NCI-H1048 (cell line): ENCODE measurements at regions not wholly inside any gene's neighbourhood (a gene's known extent, or its start where the extent isn't known, plus 50 kb on each side); places are given as distances from the start of the nearest gene placed in this dataset.
"Not testable (repeated sequence)": the region's sequence is repeated elsewhere in the genome, so short reads cannot be mapped to it uniquely, and the experiment has no call there.

Experiments
- DNase-seq: peaks from one replicate; lab custom pipeline; 2025; lab: John Stamatoyannopoulos, UW

GRCh38 chr6:900716-901605, 208.0 kb upstream of the EXOC2 start:
- no peak for DNase-seq

- DNase-seq: no peak
These were observed 204.7 kb upstream of the EXOC2 start for GRCh38 chr6:897528-898207.

GRCh38 chr6:894274-894673, 201.3 kb upstream of the EXOC2 start:
- DNase-seq: no peak

- no peak for DNase-seq
These were observed 198.1 kb upstream of the EXOC2 start for GRCh38 chr6:890995-891394.

- DNase-seq: no peak
These were observed 197.3 kb upstream of the EXOC2 start for GRCh38 chr6:890201-890600.

- DNase-seq: no peak
These were observed 194.8 kb upstream of the EXOC2 start for GRCh38 chr6:887583-888235.

- not testable (repeated sequence) for DNase-seq
These were observed 193.2 kb upstream of the EXOC2 start for GRCh38 chr6:886116-886515.

- DNase-seq: no peak
These were observed 192.2 kb upstream of the EXOC2 start for GRCh38 chr6:885051-885590.

GRCh38 chr6:884570-884969, 191.6 kb upstream of the EXOC2 start:
- no peak for DNase-seq

- no peak for DNase-seq
These were observed 189.2 kb upstream of the EXOC2 start for GRCh38 chr6:882084-882598.

- DNase-seq: no peak
These were observed 185.2 kb upstream of the EXOC2 start for GRCh38 chr6:878179-878578.

GRCh38 chr6:875012-875411, 182.1 kb upstream of the EXOC2 start:
- DNase-seq: no peak

- no peak for DNase-seq
These were observed 179.7 kb upstream of the EXOC2 start for GRCh38 chr6:872570-873125.

GRCh38 chr6:871503-871902, 178.6 kb upstream of the EXOC2 start:
- DNase-seq: no peak

GRCh38 chr6:870096-870495, 177.2 kb upstream of the EXOC2 start:
- DNase-seq: no peak

- DNase-seq: no peak
These were observed 175.3 kb upstream of the EXOC2 start for GRCh38 chr6:868201-868600.

GRCh38 chr6:867378-867777, 174.4 kb upstream of the EXOC2 start:
- DNase-seq: no peak

GRCh38 chr6:866316-866715, 173.4 kb upstream of the EXOC2 start:
- no peak for DNase-seq

- no peak for DNase-seq
These were observed 172.9 kb upstream of the EXOC2 start for GRCh38 chr6:865846-866245.

- DNase-seq: no peak
These were observed 170.9 kb upstream of the EXOC2 start for GRCh38 chr6:863831-864230.

- not testable (repeated sequence) for DNase-seq
These were observed 170.2 kb upstream of the EXOC2 start for GRCh38 chr6:863127-863526.

- DNase-seq: no peak
These were observed 167.0 kb upstream of the EXOC2 start for GRCh38 chr6:859936-860335.
